Endothelial cell of umbilical vein (primary cell): ENCODE measurements at regions not wholly inside any gene's neighbourhood (a gene's known extent, or its start where the extent isn't known, plus 50 kb on each side); places are given as distances from the start of the nearest gene placed in this dataset.

Source experiments
- BruUV-seq: library from RNA; stranded (reverse); fragments of 400-500 nt; replicated peaks from 2 replicates; lab custom pipeline; 2021; lab: Mats Ljungman, UMichigan
- CTCF ChIA-PET: fragments of 300-600, 350-600 bp; sonication (Branson Sonifier 250); formaldehyde crosslinking; loops from one replicate; lab custom pipeline; 2021; ENCODE audit warnings: antibody characterized with exemption, inconsistent platforms; lab: Charles Lee
- POLR2A ChIA-PET: fragments of 300-600, 350-600 bp; sonication (Branson Sonifier 250); formaldehyde crosslinking; loops from one replicate; lab custom pipeline; 2021; ENCODE audit warnings: antibody characterized with exemption, inconsistent platforms; lab: Charles Lee
- DNase-seq: peaks from one replicate; pipeline ENCODE4 v3.0.0-alpha.2; 2011; ENCODE audit warnings: low read depth, low spot score
- FAIRE-seq: peaks from 2 replicates; lab custom pipeline; 2011; peaks lifted over from hg19 to GRCh38; lab: Jason Lieb, UNC
- H2AFZ ChIP-seq: 2 replicates; pipeline ENCODE4 v1.6.0; 2012; ENCODE audit warnings: low read depth, low read length, control low read depth, inconsistent platforms
- H3K27ac ChIP-seq: 2 replicates; pipeline ENCODE4 v1.5.1; 2011; ENCODE audit warnings: low read depth, mild to moderate bottlenecking, control low read depth, low read length, moderate library complexity; ENCODE audit not compliant: insufficient read depth
- H3K27me3 ChIP-seq, 2 experiments: 2 replicates each; pipeline versions ENCODE4 v1.6.0 to v1.6.1; 2011; ENCODE audit warnings: low read length in 2 of 2, mixed read lengths in 1 of 2; ENCODE audit not compliant: control insufficient read depth in 2 of 2, insufficient read depth in 2 of 2
- H3K36me3 ChIP-seq, 2 experiments: 2 replicates in 1 of 2; 3 replicates in 1 of 2; pipeline ENCODE4 v1.5.1; 2011; ENCODE audit warnings: low read length in 2 of 2, mild to moderate bottlenecking in 1 of 2, moderate library complexity in 1 of 2; ENCODE audit not compliant: control insufficient read depth in 2 of 2, insufficient read depth in 2 of 2; ENCODE audit errors: extremely low read depth in 1 of 2
- H3K4me1 ChIP-seq: 3 replicates; pipeline ENCODE4 v1.5.1; 2011; ENCODE audit warnings: mild to moderate bottlenecking, low read length; ENCODE audit not compliant: control insufficient read depth, insufficient read depth; ENCODE audit errors: extremely low read depth
- H3K4me2 ChIP-seq: 2 replicates; pipeline ENCODE4 v1.6.1; 2011; ENCODE audit warnings: low read length, control low read depth, mixed read lengths; ENCODE audit not compliant: insufficient read depth
- H3K4me3 ChIP-seq, 3 experiments: fragments of 200-600 bp in 1 of 3; sonication (generic), shearing (Covaris generic) in 1 of 3; replicated peaks in 1 of 3; 2 replicates each; pipeline ENCODE4 v1.5.1; 2011 to 2016; ENCODE audit warnings: control low read depth in 3 of 3, low read length in 3 of 3, mild to moderate bottlenecking in 2 of 3, inconsistent platforms in 1 of 3, low read depth in 1 of 3, moderate library complexity in 1 of 3; ENCODE audit not compliant: insufficient read depth in 1 of 3
- H3K79me2 ChIP-seq: 2 replicates; pipeline ENCODE4 v1.6.0; 2012; ENCODE audit warnings: low read length, inconsistent platforms; ENCODE audit not compliant: control insufficient read depth, insufficient read depth
- H3K9ac ChIP-seq: replicated peaks from 2 replicates; pipeline ENCODE3; 2011; ENCODE audit warnings: low read length, control low read depth; ENCODE audit not compliant: insufficient read depth; ENCODE audit errors: extremely low read depth
- H3K9me1 ChIP-seq: replicated peaks from 3 replicates; pipeline ENCODE4 v1.6.0; 2011; ENCODE audit warnings: mild to moderate bottlenecking, low read length; ENCODE audit not compliant: control insufficient read depth, insufficient read depth; ENCODE audit errors: extremely low read depth
- H3K9me3 ChIP-seq: replicated peaks from 2 replicates; pipeline ENCODE4 v1.5.1; 2012; ENCODE audit warnings: low read length, inconsistent platforms; ENCODE audit not compliant: control insufficient read depth, insufficient read depth
- H4K20me1 ChIP-seq: replicated peaks from 2 replicates; pipeline ENCODE3; 2011; ENCODE audit warnings: mild to moderate bottlenecking, low read length; ENCODE audit not compliant: control insufficient read depth, insufficient read depth; ENCODE audit errors: extremely low read depth
- CTCF ChIP-seq, 2 donors: IDR thresholded peaks; 1 replicate in 1 of 2; 2 replicates in 1 of 2; pipeline ENCODE4 v1.5.1; 2011; ENCODE audit warnings: low read length in 2 of 2, mild to moderate bottlenecking in 2 of 2, moderate library complexity in 2 of 2, control low read depth in 1 of 2, inconsistent platforms in 1 of 2, low read depth in 1 of 2; ENCODE audit not compliant: insufficient read depth in 1 of 2; ENCODE audit errors: extremely low read depth in 1 of 2
- EZH2 ChIP-seq: IDR thresholded peaks from 2 replicates; pipeline ENCODE4 v1.6.1; 2012; ENCODE audit warnings: borderline replicate concordance, low read depth, mild to moderate bottlenecking, moderate library complexity, low read length, inconsistent platforms; ENCODE audit not compliant: severe bottlenecking
- FOS ChIP-seq: IDR thresholded peaks from 2 replicates; pipeline ENCODE4 v1.6.1; 2011; ENCODE audit warnings: mild to moderate bottlenecking, low read length, moderate library complexity, borderline replicate concordance; ENCODE audit not compliant: insufficient read depth
- GATA2 ChIP-seq: IDR thresholded peaks from 2 replicates; pipeline ENCODE4 v1.7.0; 2011; ENCODE audit warnings: low read depth, mild to moderate bottlenecking, moderate library complexity, mixed read lengths, low read length; ENCODE audit not compliant: insufficient read length, insufficient read depth
- JUN ChIP-seq: IDR thresholded peaks from 2 replicates; pipeline ENCODE4 v1.6.1; 2011; ENCODE audit warnings: borderline replicate concordance, low read depth; ENCODE audit not compliant: insufficient read length, insufficient read depth
- MAX ChIP-seq: IDR thresholded peaks from 2 replicates; pipeline ENCODE4 v1.6.1; 2011; ENCODE audit not compliant: insufficient read depth, insufficient read length
- MYC ChIP-seq: IDR thresholded peaks from one replicate; pipeline ENCODE4 v1.6.1; 2011; ENCODE audit warnings: mild to moderate bottlenecking, low read depth, low read length
- POLR2A ChIP-seq: IDR thresholded peaks from 2 replicates; pipeline ENCODE4 v1.6.1; 2012; ENCODE audit warnings: low read depth, mild to moderate bottlenecking, control low read depth, low read length
- POLR2AphosphoS5 ChIP-seq: IDR thresholded peaks from 2 replicates; pipeline ENCODE4 v1.6.1; 2012; ENCODE audit warnings: low read depth, mild to moderate bottlenecking, control low read depth, low read length, moderate library complexity; ENCODE audit not compliant: insufficient read depth
- dilution Hi-C: fragments of 300-500 bp; cut with MboI; formaldehyde crosslinking; loops from one replicate; pipeline ENCODE4 v1.15.0; 2019; ENCODE audit warnings: low sequenced_read_pairs; ENCODE audit not compliant: extremely low pct_ligation_motif_present
- intact Hi-C: fragments of 100-400 bp; cut with micrococcal nuclease; formaldehyde crosslinking; loops from one replicate; pipeline ENCODE4 v1.10.0; 2022

GRCh38 chr22:27171212-27171611 lies 513.8 kb downstream of the MIAT start:
- dilution Hi-C loops (no loop called here), intact Hi-C loops (no loop called here)
- H3K27ac ChIP-seq: no peak overlapping the region
- H4K20me1 ChIP-seq: no peaks in the 10 kb centered on the region
- H3K79me2 ChIP-seq: no peaks in the 10 kb centered on the region
- CTCF ChIA-PET: interaction anchor here (1.6 kb wide), 1 partner anchor 15 kb away, joined by 3 read pairs; no protein-coding TSS in a partner anchor
- H3K4me1 ChIP-seq: peaks cover 18% of the 10 kb centered on the region
- no peak overlapping the region for H2AFZ ChIP-seq
- DNase-seq (no peak), FAIRE-seq (no peak)
- no peaks in the 10 kb centered on the region for H3K9me1 ChIP-seq
- no peak overlapping the region for H3K4me3 ChIP-seq
- no peaks in the 10 kb centered on the region for H3K36me3 ChIP-seq
- H3K9me3 ChIP-seq: no peaks in the 10 kb centered on the region
- H3K4me2 ChIP-seq: no peak overlapping the region
- H3K27me3 ChIP-seq: peaks cover 0 to 2% of the 10 kb centered on the region in 2 experiments
- POLR2A ChIA-PET: no interaction called here
- TF ChIP-seq GATA2 (no peak), MYC (no peak), MAX (no peak), EZH2 (no peak), JUN (no peak), POLR2AphosphoS5 (no peak), FOS (no peak)
- BruUV-seq: no TSS peak
- no peak overlapping the region for H3K9ac ChIP-seq

- intact Hi-C loops: loop anchor here (1.0 to 2.0 kb wide), 3 partner anchors 19 to 66 kb away; no protein-coding TSS in a partner anchor
Observed at GRCh38 chr22:27173530-27173929, 516.1 kb downstream of the MIAT start.

More at GRCh38 chr22:27173530-27173929, 516.1 kb downstream of the MIAT start:
- no peaks in the 10 kb centered on the region for H4K20me1 ChIP-seq
- H3K9me3 ChIP-seq: no peaks in the 10 kb centered on the region
- POLR2A ChIA-PET: interaction anchor here (0.5 kb wide), 1 partner anchor 297 kb away, joined by 6 read pairs; no protein-coding TSS in a partner anchor
- TF ChIP-seq GATA2 (no peak), CTCF (IDR thresholded peaks at IDR 0.05; ENCODE audit: extremely low read depth in 1 of 2, insufficient read depth in 1 of 2, low read depth in 1 of 2, low read length in 2 of 2) (no peak), POLR2A (no peak), FOS (peak; percentile 57), POLR2AphosphoS5 (no peak), MYC (no peak), JUN (peak; percentile 85), EZH2 (no peak), MAX (no peak)
- CTCF ChIA-PET: interaction anchor here (0.7 to 1.5 kb wide), 2 partner anchors 10 to 495 kb away, joined by 3 read pairs; no protein-coding TSS in a partner anchor
- H2AFZ ChIP-seq: peak overlapping the region; percentile 16
- H3K27ac ChIP-seq: peak overlapping the region; percentile 76
- no peaks in the 10 kb centered on the region for H3K27me3 ChIP-seq
- H3K4me2 ChIP-seq: peak overlapping the region; percentile 53
- BruUV-seq: no TSS peak
- peak overlapping the region; percentile 46 for H3K9ac ChIP-seq
- dilution Hi-C loops: no loop called here
- no peak overlapping the region for H3K4me3 ChIP-seq
- no peaks in the 10 kb centered on the region for H3K9me1 ChIP-seq
- H3K36me3 ChIP-seq: no peaks in the 10 kb centered on the region
- DNase-seq: peak; percentile 79
- peaks cover 18% of the 10 kb centered on the region for H3K4me1 ChIP-seq
- FAIRE-seq: peak; percentile 79
- no peaks in the 10 kb centered on the region for H3K79me2 ChIP-seq
